GM03348 (cell line): ENCODE measurements at regions not wholly inside any gene's neighbourhood (a gene's known extent, or its start where the extent isn't known, plus 50 kb on each side); places are given as distances from the start of the nearest gene placed in this dataset.
A peak's percentile ranks its signal among the peaks of the same experiment; 100 is the strongest.

ENCODE experiments used
- DNase-seq: peaks from one replicate; pipeline ENCODE4 v3.0.0; 2012; ENCODE audit warnings: low spot score

DNA sequence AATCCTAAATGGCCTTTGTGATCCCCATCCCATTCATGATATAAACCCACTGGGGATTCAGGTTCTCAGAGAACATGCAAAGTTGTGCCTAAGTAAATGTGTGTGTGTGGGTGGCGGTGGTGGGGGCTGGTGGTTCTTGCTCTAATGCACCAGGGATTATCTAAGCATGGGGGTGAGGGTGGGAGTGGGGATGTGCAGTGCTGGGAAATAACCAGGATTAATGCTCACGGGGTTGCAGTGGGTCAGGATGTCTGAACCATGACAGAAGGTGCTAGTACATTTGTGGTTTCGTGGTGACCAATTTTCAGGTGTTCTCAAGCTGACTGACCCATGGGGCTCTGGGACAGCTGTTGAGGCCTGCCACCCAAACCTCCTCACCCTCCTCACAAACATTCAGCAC is 101.0 kb downstream of the ZNF608 start:
- no peak for DNase-seq

DNA sequence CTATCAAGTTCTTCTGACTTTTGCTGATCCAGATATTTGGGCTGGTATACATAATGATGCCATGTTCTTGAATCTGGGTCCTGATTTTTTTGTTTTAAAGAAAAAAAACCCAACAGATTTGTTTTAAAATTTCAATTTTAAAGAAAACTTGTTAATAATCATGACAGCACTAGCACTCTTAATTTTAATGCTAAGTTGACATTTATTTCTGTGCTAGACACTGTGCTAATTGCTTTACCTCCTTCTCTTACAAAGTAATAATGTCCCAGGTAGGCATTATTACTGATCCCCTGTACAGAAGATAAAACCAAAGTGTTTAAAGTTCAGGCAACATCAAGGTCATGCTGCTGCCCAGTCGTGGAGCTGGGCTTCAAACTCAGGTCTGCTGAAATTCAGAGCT is 101.9 kb downstream of the ZNF608 start:
- no peak for DNase-seq

DNA sequence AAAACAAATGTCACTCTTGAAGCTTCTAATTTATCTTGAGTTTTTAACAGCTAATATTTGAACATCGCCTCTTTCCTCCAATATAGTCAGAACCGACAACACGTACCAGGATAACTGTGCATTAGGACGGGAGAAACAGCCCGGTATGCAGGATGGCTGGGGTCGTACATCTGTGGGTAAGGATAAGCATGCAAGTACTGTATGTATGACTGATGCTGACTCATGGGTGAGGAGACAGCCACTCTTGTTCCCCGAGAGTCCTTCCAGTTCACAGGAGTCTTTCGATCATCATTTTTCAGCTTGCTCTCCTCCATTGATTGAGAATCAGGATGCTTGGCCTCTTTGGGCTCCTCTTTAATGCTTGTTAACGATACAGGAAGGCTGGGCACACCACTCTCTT is 102.3 kb downstream of the ZNF608 start:
- DNase-seq, result no peak

GRCh38 chr5:124643336-124643735 is 103.1 kb downstream of the ZNF608 start:
- no peak for DNase-seq

DNA sequence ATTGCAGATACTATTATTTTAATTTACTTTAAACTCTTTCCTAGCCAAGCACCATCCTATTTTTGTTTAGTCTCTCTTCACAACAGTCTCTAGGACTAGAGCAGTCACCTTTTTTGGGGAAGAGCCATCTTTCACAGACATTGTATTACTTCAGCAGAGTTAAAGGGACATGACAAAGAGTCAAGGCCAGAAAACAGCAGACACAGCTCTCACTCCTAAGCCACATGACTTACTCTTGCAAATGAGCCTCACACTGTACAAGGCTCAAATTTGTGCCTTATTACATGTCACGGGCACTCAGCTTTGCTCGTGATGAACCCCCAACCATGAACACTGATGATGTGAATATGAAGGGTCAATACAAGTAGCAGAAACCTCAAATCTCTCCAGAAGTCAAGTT is 104.3 kb downstream of the ZNF608 start:
- DNase-seq, result no peak

DNA sequence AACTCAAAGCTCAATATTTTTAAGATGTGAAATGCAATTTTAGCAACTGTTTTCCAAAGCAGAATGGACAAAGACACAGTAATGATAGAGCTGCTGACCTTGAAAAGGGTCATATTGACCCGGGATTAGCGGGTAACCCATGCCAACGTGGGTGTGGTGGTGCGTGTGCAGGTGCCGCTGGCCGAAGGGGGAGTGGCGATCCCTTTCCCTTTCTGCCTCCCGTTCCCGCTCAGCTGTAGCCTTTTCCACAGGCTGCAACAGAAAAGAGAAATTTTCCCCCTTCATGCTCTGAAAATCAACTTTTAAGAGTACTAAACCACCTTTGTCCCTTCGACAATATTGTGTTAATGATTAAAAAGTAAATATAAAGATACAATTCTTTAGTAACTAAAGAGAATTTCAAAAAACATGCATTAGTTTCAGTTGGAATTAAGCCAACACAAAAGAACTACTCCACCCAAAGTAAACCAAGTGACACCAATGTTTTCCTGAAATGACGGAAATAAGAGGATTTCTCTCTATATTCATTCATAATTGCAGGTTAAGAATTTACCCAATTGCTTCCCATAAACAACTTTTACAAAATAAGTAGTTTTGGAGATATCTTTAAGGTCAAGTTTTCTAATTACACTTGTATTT is 105.2 kb downstream of the ZNF608 start:
- no peak for DNase-seq

GRCh38 chr5:124639095-124639665 is 107.3 kb downstream of the ZNF608 start:
- DNase-seq, result no peak

- DNase-seq, result no peak
Observed at GRCh38 chr5:124637011-124637410, 109.4 kb downstream of the ZNF608 start.

GRCh38 chr5:124634741-124635323 is 111.6 kb downstream of the ZNF608 start:
- DNase-seq, result no peak

DNA sequence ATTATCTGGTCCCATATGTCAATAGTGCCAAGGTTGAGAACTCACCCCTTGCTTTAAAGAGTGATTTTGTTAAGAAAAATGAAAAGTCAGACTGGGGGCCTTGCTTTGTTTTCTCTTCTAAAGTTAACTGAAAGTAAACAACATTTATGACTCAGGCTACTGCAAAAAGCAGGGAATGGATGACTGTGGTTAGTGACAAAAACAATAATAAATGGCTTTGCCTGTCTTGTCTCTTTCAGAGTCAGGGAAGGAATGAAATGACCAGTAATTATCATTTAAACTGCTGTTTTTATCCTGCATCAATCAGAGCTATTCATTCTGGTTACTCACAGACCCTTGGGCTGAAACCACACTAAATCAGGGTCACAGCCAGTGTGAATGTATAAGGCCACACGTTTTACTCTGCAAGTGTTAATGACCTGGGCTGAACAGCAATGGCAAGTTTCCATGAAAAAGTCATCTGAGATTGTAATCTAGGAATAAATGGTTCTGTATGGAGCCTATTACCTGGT is 112.2 kb downstream of the ZNF608 start:
- no peak for DNase-seq

GRCh38 chr5:124633209-124633608 is 113.2 kb downstream of the ZNF608 start:
- DNase-seq, result no peak

DNA sequence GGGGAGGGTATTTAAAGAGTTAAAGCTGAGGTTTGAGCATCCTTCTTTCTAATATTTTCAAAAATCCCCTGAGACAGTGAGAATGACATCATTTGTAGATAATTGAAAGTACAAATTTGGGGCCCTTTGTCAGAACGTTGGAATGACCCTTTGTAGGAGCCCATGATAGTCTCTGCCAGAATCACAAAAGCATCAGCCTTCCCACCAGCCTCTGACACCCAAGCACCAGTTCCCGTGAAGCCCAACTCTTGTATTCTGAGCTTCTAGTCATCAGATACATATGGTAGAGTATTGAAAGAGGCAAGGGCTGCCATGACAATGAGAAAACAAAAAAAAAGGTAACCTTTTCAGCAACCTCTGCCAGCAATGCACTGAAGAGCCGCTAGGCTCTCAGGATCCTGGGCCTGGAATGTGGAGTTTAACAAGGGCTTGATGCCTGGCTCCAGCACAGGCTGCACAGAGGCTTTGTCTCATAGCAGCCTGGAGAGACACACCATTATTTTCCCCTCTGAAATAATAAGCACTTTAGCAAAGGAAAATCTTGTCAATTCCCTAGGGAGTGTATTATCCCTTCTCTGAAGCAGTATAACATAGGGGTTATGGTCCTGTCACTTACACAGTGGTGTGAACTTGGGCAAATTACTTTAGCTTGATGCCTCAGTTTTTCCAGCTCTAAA is 114.4 kb downstream of the ZNF608 start:
- no peak for DNase-seq

DNA sequence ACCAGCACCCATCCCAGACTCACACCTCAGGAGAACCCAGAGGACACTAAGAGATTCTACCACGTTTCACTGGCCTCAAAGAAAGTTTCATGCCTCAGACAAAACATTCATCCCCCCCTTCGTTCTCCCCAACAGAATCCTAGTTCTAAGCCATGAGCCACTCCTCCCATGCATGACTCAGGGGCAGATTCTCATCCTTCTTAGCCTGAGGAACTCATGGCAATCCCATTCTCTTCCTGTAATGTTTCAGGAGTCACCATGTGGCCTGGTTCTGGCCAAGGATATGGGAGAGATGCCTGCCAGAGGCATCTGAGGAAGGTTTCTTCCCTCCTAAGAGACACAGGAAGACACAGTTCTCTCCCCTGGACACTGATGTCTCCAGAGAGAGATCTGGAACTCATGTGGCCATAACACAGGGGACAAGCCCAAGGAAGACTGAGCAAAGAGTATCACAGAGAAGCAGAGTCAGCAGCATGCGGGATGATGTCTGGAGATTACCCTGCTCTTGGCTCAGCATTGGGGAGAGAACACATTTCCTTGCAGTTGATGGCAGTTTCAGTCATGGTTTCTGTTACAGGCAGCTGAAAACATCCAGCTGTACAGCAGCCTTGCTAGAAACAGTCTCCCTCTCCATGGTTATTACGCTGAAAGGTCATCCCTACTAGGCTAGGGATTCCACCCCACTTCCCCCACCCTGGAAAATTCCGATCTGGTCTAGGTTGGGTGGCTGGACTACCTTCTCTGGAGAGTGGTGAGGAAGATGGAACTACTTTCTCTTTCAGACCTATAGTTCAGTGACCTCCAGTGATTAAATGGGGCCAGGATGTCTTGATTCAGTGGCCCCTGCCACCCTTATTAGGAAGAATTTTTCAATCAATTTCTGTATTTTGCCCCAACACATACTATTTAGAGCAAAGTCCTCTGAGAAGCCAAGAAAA is 115.4 kb downstream of the ZNF608 start:
- DNase-seq, result peak; percentile 30

DNA sequence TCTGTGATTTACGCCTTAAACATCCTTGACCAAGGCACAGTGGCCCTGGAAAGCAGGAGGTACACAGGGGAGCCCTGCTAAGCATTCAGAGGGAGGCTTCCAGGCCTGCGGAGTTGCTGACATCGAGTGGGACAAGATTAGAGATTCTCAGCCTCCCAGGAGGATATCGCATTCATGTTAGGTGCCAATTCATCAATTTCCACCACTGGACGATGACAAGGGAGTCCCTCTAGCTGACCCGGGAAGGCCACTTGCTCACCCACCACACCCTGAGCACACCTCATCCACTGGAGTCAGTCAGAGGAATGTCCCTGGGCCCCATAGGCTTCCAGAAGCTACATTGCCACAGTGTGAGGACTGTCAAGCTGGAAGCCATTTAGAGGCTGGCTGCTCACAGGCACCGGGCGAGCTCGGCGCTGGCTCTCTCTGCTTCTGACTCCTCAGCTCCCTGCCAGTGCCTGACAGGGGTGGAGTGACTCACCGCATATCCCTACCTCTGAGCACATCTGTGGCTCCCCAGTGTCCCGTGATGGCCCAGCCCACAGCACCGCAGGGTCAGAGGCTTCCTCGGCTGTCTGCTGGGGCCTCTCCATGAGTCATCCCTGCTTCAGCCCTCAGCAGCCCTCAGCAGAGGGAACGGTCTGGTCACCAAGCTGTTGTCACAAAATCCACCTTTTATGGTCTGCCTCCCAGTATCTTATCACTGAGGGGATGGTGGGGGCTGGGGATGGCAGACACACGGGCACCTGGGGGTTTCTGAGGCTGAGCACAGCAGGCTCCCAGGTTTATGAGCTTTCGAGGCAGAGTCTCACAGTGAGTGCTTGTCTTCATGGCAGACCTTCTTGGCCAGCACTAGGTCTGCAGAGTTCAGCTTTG is 117.5 kb downstream of the ZNF608 start:
- DNase-seq, result peak; percentile 91

DNA sequence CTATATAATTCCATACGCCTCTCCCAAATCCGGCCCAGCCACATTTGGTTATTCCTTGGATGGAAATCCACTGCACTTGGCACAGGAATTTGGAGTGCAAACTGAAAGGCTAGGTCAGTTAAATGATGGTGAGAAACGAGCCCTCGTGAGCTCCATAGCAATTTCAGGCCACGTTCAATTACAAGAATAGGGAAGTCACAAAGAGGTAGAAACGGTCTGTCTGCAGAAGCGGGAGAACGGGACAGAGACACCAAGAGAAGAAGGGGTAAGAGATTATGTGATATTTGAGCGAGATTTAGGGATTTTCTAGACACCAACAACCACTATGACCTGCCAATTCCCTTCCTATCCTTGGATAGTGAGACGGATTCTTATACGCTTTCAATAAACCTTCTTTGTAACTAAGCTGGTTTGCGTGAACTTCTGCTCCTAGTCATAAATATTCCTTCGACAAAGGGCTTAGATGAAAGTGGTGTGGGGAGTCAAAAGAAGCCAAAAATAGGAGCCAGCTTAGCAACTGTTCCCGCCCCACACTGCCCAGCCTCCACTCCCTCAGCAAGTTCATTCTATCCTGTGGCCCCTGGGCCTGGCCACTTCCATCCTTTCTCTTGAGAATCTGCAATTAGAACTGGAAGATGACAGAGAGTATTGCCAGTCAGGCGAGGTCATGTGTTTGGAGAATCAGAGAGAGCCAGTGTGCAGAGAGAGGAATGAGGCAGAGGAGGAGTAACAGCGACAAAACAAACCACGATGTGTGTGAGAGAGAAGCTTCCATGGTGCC is 118.4 kb downstream of the ZNF608 start:
- no peak for DNase-seq

DNA sequence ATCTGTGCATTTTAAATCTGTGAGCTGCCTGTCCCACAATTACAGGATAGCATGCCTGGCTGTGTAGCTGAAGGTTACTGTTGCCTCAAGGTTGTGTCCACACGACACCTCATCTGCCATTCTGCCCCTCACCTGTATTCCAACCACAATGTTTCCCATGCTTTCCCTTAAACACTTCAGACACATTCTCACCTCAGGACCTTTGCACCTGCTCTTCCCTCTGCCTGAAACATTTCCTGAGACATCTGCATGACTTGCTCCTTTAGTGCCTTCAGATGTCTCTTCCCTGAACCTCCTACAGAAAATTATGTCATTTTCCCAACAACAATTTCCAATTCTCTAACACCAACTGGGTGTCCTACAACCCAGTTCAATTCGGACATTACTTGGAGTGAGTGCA is 120.4 kb downstream of the ZNF608 start:
- no peak for DNase-seq

DNA sequence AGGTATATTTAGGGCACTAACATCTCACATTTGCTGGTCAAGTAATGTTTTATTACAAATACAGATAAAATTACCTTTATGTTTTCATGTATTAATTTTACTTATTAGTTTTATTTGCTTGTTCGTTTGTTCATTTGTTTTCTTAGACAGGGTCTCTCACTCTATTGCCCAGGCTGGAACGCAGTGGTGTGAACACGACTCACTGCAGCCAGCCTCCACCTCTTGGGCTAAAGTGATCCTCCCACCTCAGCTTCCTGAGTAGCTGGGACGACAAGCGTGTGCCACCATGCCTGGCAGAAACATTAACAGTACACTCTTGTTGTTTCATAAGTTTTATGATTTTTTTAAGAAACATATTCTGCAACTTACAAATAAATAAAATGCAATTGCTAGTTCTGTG is 123.2 kb downstream of the ZNF608 start:
- no peak for DNase-seq

DNA sequence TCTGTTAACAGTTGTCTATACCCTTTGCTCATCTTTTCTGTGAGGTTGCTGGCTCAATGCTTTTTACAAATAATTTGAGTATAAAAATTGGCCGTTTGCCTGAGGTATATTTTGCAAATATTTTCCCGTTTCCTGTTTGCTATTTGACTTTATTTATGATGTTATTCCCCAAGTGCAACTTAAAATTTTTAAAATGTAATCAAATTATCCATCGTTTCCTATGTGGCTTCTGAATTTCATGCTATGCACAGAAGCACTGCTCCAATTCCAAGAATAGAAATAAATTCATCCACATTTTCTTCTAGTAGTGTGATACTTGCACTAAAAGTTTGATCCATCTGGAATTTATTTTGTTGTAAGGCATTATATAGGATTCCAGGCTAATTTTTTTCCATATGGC is 123.6 kb downstream of the ZNF608 start:
- no peak for DNase-seq

DNA sequence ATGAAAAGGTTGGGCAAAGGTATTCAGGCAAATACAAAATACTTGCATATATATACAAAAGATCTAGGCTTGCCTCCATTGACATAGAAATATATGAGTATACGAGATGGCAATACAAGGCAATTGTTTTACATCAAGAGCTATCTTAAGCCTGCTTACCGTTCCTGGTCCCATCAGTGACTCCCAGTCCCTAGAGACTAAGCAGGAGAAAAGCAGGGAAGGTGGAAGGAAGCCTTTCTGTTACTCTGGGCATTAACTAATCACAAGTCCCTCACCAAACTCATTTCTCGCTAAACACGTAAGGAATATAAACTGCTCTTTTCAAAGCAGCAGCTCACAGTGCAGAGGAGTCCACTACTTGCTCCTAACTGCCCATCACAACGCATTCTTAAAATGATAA is 125.2 kb downstream of the ZNF608 start:
- DNase-seq, result no peak

GRCh38 chr5:124620743-124621142 is 125.7 kb downstream of the ZNF608 start:
- no peak for DNase-seq
